ENCODE measurements at regions not wholly inside any gene's neighbourhood (a gene's known extent, or its start where the extent isn't known, plus 50 kb on each side); places are given as distances from the start of the nearest gene placed in this dataset.

DNA sequence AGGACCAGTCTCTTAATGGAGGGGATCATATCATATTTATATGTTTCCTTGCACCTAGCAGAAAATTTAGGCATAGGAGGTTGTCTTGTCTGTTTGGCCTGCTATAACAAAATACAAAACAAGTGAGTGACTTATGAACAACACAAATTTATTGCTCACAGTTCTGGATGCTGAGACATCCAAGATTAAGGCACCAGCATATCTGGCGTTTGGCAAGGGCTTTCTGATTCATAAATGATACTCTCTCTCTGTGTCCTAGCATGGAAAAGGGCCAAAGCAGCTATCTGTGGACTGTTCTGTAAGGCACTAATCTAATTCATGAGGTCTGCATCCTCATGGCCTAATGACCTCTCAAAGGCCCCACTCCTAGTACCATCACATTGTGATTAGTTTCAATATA, 683.0 kb downstream of the NR2F2 start:
- DNase-seq (ENCODE audit: low read depth in 2 of 2): no peak

DNA sequence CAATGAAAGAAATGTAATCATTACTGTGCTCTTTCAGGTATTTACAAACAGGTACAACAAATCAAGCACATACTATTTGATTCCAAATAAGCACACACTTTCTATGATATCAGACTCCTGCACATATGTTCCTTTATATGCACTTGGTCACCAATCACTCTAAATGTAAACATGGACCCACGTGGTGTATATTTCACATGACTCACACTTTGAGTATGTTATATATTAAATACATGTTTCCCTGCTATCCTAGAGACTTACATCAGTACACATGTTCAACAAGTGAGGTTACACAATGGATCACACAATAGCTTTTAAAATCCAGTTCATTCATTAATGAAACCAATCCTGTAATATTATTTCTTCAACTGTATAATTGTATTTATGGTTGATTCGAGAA, 683.5 kb downstream of the NR2F2 start:
- DNase-seq (ENCODE audit: low read depth in 2 of 2): no peak

DNA sequence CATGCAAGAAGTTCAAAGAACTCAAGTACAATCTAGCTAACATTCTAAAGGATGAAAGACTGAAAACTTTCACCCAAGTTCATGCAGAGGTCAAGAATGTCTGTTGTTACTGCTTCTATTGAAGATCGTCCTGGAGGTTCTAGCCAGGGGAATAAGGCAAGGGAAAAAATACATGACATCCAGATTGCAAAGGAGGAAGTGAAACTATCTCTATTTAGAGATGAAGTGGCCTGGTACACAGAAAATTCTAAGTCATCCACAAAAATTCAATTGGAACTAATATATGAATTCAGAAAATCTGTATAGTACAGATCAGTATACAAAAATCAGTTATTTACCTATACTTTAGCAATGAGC, 693.0 kb downstream of the NR2F2 start:
- no peak for DNase-seq (ENCODE audit: low read depth in 2 of 2)

DNA sequence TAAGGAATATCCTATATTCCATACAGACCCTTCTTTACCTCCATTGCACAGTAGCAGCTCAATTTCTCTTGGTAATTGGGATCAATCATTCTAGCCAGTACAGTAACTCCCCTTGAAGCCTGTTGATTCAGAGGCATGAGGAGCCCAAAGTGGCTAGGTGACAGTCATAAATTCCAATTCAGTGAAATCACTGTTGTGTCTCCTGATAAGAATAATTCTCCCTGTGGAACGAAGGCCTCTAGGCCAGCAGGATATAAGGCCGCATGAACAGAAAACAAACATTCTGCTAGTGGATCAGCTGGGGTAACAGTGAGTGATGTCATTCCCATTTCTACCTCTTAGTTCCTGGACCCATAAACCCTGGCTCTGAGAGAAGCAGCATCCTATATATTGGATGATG, 696.3 kb downstream of the NR2F2 start:
- no peak for DNase-seq (ENCODE audit: low read depth in 2 of 2)

DNA sequence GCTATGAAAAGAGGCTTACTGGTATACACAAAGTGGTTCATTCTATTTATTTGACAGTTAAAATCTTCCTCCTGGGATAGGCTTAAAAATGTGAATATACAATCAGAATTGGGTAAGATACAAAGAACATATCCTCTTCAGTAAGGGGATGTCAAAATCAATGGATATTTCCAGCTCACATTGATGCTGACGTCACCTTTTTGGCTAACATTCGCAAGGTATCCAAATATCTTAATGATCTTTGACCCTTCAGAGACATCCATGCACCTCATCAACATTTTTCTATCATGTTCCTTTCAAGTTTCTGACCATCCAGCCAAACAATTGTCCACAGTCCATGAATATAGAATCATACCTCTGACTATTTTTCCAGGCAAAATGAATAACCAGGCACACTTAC, 697.3 kb downstream of the NR2F2 start:
- DNase-seq (ENCODE audit: low read depth in 2 of 2): no peak

DNA sequence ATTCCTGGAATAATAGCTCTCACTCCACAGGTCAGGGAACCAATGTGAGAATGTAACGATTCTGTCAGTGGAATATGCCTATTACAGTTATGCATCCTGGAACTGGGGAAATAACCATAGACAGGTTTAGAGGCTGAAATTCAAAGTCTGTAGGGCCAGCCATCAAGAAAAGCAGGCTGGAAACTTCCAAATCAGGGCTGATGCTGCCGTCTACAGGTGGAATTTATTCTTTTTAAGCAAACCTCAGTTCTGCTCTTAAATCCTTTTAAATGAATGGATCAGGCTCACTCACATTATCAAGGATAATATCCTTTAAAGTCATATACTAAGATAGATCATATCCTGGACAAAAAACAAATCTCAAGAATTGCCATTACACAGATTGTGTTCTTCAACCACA, 699.8 kb downstream of the NR2F2 start:
- no peak for DNase-seq (ENCODE audit: low read depth in 2 of 2)

DNA sequence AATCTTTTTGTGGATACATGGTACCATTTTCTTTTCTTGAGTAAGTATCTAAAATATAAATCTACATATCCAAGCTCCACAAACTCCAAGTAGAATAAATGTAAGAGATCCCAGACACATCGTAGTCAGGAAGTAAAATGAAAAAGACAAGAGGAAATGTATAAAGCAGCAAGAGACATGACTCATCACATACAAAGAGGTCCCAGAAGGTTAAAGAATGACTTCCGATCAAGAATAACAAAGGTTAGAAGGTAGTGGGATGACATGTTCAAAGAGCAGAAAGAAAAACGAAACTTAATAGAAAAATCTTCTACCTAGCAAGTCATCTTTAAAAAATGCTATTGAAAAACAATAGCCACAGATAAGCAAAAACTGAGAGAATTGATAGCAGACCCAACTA, 705.8 kb downstream of the NR2F2 start:
- no peak for DNase-seq (ENCODE audit: low read depth in 2 of 2)

DNA sequence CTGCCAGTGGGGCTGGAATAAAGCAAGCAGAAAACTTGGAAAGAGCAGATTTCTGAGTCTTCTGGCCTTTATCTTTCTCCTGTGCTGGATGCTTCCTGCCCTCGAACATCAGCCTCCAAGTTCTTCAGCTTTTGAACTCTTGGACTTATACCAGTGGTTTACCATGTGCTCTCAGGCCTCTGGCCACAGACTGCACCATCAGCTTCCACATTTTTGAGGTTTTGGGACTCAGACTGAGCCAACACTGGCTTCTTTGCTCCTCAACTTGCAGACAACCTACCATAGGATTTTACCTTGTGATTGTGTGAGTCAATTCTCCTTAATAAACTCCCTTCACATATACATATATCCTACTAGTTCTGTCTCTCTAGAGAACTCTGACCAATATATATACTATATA, 706.6 kb downstream of the NR2F2 start:
- DNase-seq (ENCODE audit: low read depth in 2 of 2): no peak

DNA sequence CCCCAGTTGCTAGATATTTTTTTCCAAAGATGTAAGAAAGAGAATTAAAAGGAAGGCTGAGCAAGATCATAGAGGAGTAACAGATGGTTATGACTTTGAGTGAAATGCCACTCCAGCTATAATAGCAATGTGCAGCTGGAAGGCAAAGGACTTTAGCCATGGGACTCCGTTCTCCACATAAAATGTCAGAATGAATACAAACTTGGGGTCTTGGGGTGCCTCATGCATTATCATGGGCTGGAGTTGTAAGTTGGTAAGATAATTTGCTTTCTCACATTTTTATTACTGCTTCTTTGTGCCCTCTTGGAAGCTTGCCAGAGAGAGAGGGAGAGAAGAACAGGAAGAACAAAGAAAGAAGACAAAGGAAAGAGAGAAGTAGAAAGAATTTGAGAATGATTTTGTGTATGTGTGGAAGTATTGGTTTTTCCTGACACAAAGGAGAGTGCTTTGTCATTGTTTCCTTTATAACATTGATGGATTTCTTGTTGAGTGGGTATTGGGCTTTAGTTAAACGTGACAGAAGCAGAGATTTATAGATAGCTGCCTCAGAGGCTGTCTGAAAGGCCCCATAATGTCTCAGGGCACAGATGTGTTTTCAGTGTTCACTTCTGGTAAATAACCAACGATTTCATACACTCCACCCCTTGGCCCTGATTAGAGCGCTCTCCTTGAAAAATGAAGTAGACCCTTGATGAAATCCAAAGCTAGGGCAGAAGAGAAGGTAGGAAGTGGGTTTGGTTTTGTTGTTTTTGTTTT, 715.3 kb downstream of the NR2F2 start:
- no peak for DNase-seq (ENCODE audit: low read depth in 2 of 2)

DNA sequence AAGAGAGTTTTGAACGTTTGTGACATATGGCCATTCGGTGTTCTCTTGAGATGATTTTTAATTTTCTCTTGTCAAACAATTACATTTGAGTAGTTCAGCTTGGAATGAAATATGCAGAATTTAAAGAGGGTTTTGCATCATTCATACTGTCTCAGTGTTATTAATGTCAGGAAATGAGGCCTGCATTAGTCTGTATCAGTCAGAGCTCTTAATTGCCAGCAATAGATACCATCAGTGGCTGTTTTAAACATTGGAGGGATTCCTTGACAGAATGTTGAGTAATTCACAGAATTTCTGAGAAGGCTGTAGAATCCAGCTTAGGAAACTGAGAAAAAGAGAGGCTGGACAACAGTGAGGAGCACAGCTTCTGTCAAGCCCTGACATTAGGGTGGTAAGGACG, 722.0 kb downstream of the NR2F2 start:
- no peak for DNase-seq (ENCODE audit: low read depth in 2 of 2)

DNA sequence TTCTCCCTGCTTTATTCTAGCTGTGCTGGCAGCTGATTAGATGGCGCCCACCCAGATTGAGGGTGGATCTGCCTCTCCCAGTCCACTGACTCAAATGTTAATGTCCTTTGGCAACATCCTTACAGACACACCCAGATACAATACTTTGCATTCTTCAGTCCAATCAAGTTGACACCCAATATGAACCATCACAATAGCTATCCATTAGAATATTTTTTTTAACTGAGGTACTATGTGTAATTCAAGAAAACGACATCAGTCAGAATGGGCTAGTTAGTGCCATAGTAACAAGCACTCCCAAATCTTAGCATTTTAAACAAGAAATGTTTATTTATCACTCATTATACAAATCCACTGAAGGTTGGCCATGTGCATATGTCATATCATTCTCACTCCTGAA, 723.1 kb downstream of the NR2F2 start:
- no peak for DNase-seq (ENCODE audit: low read depth in 2 of 2)

DNA sequence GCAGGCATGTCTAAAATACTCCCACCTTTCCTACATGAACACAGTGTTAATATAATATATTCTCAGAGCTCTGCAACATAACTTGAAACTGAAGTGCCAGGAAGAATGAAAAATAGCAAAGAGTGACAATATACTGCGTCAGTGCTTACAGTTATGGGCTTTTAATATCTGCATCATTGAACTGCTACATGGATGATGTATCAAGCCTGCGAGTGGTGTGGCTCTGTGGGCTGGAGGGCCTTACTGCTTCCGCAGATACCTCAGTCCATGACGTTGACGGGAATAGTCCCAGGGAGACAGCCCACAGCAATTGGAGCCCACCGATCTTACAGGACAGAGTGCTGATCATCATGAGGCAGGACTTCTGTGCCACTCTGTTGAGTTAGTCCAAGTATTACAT, 727.0 kb downstream of the NR2F2 start:
- DNase-seq (ENCODE audit: low read depth in 2 of 2): no peak

DNA sequence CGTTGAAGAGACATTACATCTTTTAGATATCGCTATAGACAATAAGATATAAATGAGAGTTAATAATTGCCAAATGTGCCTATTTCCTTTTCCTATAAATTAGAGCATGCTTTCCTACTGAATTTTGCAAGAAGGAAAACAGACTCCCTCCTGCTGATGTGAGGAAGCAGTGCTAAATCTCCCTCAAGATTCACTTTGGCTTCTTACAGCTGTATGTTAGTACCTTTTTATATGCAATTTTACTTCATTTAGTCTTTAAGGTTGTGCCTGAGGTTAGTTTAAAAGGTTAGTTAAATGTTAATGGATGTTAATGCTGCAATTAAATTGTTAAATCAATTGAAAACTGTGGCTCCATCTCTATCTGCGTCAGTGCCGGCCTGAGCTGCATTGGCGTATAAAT, 728.8 kb downstream of the NR2F2 start:
- DNase-seq (ENCODE audit: low read depth in 2 of 2): no peak

DNA sequence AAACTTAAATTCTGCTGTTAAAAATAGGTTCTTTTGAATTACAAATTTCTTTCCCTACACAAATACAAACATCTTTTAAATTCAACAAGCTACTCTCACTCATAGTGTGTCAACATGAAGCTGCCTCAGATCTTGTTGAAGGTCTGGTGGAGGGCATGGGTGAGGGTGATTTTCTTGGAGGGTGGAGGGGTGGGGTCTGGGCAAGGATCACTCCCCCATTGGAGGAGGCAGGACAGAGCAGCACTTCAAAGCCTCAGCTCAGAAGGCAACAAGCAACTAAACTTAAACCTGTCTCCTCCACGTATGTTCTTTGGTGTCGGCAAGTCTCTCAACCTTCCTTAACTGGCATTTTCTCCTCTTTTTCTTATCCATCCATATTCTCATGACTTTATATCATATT, 730.9 kb downstream of the NR2F2 start:
- no peak for DNase-seq (ENCODE audit: low read depth in 2 of 2)

DNA sequence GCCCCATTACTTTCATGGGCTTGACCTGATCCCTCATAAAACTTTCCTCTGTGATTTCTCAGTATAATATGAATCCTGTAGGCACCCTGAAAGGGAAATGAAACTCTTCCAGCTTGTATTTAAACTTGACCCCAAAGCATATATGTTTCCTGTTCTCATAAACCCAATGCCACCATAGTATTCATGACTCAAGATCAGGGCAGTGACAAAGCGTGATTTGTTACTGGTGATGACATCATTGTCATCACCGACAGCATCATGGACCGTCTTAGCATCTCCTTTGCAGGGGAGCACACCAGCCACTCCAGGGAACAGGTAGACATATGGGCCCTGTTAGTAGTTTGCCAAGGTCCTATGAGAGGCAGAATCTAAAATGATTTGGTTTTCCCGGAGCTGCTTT, 741.2 kb downstream of the NR2F2 start:
- DNase-seq (ENCODE audit: low read depth in 2 of 2): no peak

DNA sequence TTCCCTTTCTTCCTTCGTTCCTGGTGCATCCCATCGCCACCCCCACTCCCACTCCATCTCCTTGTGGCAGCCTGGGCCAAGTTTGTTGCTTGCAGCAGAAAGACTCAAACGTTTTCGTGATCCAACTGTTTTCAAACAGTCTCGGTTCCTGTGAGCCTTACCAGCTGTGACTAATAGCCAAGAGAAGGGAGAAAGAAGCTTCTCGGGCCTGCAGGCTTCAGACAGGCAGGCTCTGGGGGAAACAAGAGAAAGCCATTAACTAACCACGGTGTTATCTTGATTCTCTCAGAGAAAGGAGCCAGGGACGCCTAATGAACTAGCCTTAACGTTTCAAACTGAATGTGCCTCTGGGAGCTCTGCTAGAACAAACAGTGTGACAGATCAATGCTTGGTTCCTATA, 742.0 kb downstream of the NR2F2 start:
- no peak for DNase-seq (ENCODE audit: low read depth in 2 of 2)

DNA sequence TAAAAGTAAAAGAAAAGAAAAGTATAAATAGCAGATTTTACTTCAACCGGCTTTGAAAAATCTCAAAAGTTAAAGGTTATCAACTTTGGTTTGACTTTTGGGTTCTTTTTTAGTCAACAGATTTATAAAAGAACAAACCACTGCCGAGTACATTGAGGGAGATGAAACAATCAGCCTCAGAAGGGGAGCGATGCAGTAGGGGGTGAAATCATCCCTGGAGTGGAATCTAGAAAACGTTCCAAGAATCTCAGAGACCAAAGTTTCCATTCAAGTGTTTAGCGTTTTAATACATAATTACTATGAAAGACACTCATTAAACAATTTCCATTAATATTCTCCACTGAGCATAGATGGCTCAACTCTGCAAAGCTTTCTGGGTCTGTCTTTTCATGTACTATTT, 745.5 kb downstream of the NR2F2 start:
- no peak for DNase-seq (ENCODE audit: low read depth in 2 of 2)

DNA sequence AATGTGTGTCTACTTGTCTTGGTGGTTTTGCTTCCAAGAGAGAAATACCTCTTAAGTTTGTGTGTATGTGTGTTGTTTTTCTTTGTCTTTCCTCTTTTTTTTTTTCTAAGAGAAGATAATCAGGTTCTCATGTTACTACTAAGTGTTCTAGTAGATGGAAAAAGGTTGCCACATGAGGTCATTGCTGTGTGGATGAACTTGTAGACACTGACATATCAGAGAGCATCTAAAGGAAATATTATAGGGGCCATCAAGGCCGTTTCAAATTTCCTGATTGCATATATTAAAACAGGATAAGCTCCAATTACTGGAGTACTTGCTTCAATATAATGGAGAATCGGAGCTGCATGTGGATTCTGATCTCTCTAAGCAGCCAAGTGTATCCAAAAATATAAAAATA, 747.5 kb downstream of the NR2F2 start:
- DNase-seq (ENCODE audit: low read depth in 2 of 2): no peak

DNA sequence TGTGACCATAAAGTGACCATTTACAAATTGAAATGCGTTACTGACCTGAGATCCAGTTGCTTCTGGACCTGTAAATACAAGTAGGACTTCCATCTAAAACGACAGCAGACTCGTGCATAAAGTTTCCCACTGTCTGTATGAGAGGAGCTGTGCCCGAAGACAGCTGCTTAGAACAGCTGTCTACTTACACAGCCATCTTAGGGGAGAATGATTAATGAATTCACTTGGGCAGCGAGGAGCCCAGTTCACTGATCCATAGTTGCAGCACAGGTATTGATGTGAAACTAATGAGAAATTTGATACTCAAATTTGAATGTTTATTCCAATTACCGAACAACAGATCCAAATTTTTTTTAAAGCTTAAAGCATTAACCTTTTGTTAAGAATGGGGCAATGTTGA, 748.1 kb downstream of the NR2F2 start:
- DNase-seq (ENCODE audit: low read depth in 2 of 2): no peak

DNA sequence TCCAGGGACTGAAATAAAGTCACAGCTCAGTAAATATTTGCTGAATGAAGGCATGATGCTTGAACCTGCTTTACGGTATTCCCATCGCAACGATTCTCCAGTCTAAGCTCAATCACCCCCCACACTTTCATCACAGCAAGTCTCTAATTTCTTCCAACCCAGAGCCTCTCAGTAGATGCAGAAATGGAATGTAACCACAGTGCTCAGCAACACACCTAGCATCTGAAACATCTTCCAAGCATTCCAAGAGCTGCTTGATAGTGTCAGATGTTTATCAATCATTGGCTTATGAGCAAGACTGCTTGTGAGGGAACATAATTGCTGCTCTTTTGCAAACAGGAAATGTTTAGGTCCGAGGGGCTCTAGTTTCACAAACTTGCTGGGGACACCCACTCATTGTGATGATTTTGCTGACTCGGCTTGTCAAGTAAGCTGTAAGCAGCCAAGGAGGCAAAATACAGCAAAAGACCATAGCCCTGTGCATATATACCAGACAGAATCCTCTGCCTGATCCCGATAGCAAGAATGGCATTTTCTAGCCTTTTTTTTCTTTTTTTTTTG, 751.2 kb downstream of the NR2F2 start:
- no peak for DNase-seq (ENCODE audit: low read depth in 2 of 2)

DNA sequence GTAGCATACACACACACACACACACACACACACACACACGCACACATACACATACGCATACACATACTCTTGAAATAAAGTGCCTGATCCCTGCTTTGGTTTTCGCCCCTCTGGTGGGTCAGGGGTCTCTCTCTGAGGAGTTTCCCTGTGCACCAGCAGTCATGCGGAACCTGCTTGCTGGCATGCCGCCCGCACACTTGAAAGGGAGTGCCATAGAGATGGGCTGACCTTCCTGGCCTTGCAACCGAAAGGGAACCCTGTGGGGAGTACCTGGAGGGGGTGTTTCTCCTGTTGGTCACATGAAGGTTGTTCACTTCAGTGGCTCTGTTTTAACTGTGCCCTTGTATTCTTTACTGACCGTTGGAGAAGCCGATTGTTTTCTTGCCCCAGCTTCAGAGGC, 752.3 kb downstream of the NR2F2 start:
- DNase-seq (ENCODE audit: low read depth in 2 of 2): no peak

DNA sequence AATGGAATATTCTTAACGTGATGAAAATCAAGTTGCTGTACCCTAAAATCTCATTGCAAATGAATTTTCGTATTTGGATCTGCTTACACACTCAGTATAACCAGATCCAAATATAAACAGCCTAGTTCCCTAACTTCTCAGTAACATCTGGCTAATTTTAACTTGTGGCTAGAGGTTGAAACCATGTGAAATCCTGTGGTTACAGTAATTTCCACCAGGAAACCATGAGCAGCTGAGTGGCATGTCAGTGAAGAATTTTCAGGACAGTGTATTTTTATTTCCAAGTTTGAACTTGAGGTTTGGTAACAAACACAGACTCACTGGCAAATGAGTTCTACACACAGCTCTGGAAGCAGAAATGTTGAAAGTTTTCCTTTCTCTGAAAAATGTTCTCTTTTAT, 754.1 kb downstream of the NR2F2 start:
- DNase-seq (ENCODE audit: low read depth in 2 of 2): no peak

DNA sequence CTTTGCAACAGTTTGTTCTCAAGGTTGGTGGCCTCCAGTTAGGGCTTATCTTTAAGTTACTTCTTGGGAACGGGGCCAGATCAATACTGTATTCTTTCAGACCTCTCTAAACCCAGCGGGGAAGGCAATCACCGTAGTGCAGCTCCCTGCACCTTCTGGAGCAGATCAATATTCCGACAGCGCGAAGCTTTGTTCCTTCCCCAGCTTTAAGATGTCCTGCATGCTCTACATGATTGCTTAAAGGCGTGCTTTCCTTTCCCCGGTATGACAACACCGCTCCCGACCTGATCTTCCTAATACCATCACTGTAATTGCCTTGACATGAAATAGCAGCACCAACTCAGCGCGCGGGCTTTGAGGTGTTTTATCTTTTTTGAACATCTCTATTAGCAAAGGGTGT, 755.2 kb downstream of the NR2F2 start:
- DNase-seq (ENCODE audit: low read depth in 2 of 2): no peak
